ENCODE measurements at regions not wholly inside any gene's neighbourhood (a gene's known extent, or its start where the extent isn't known, plus 50 kb on each side); places are given as distances from the start of the nearest gene placed in this dataset.

GRCh38 chr5:104370523-104370922 is 807.9 kb upstream of the NUDT12 start:
- no peak for TF ChIP-seq TAF1 (IDR thresholded peaks at IDR 0.05; ENCODE audit: low read depth)
- no peak for TF ChIP-seq MAX (IDR thresholded peaks at IDR 0.05)
- TF ChIP-seq EGR1 (IDR thresholded peaks at IDR 0.05), result no peak
- no peak for TF ChIP-seq ZBTB7A (IDR thresholded peaks at IDR 0.05; ENCODE audit: low read depth)
- no peak for TF ChIP-seq EP300 (IDR thresholded peaks at IDR 0.05; ENCODE audit: borderline replicate concordance)
